Tibial nerve (tissue), 4 donors: ENCODE measurements at regions not wholly inside any gene's neighbourhood (a gene's known extent, or its start where the extent isn't known, plus 50 kb on each side); places are given as distances from the start of the nearest gene placed in this dataset.
"Not testable (repeated sequence)": the region's sequence is repeated elsewhere in the genome, so short reads cannot be mapped to it uniquely, and the experiment has no call there.

Source experiments
- DNase-seq, 2 donors: peaks; one replicate each; pipeline ENCODE4 v3.0.0-alpha.2; 2019; ENCODE audit warnings: low spot score in 2 of 2
- H3K27ac ChIP-seq, 4 donors: fragments of 200-600 bp; sonication (generic) in 3 of 4; one replicate each; pipeline ENCODE4 v1.5.1; 2017 to 2019; ENCODE audit warnings: mild to moderate bottlenecking in 1 of 4
- H3K27me3 ChIP-seq, 2 donors: fragments of 200-600 bp; sonication (generic) in 1 of 2; one replicate each; pipeline versions ENCODE4 v1.5.1 to v1.6.0; 2017 to 2019
- H3K36me3 ChIP-seq, 3 donors: fragments of 200-600 bp; sonication (generic); one replicate each; pipeline ENCODE4 v1.5.1; 2018 to 2019
- H3K4me1 ChIP-seq, 4 donors: fragments of 200-600 bp; sonication (generic) in 3 of 4; one replicate each; pipeline ENCODE4 v1.5.1; 2017 to 2019
- H3K4me3 ChIP-seq, 4 donors: fragments of 200-600 bp; sonication (generic) in 3 of 4; one replicate each; pipeline ENCODE4 v1.5.1; 2017 to 2019; ENCODE audit warnings: mild to moderate bottlenecking in 1 of 4, moderate library complexity in 1 of 4
- H3K9me3 ChIP-seq, 4 donors: fragments of 200-600 bp; sonication (generic) in 3 of 4; one replicate each; pipeline ENCODE4 v1.5.1; 2017 to 2019
- CTCF ChIP-seq, 5 experiments: fragments of 200-600 bp in 3 of 5; fragments of 450-650 bp in 2 of 5; sonication (generic) in 3 of 5; IDR thresholded peaks; one replicate each; pipeline ENCODE4 v1.5.1; 2016 to 2019; ENCODE audit warnings: antibody characterized with exemption in 5 of 5, mild to moderate bottlenecking in 3 of 5, moderate library complexity in 2 of 5
- EP300 ChIP-seq, 2 donors: sonication (generic); formaldehyde crosslinking; IDR thresholded peaks; one replicate each; pipeline ENCODE4 v1.6.1; 2017; ENCODE audit warnings: antibody characterized with exemption in 2 of 2, mild to moderate bottlenecking in 1 of 2
- POLR2A ChIP-seq, 2 donors: fragments of 450-650 bp; IDR thresholded peaks; one replicate each; pipeline ENCODE4 v1.6.1; 2017; ENCODE audit warnings: antibody characterized with exemption in 2 of 2, mild to moderate bottlenecking in 2 of 2, moderate library complexity in 2 of 2
- WGBS, 2 donors: methylation state at CpG; one replicate each; pipeline ENCODE4 v1.1.5; 2018; 5-methylcytosine and 5-hydroxymethylcytosine counted together

- peaks cover 0 to 8% (median 0%) of the 10 kb centered on the region in 4 donors for H3K9me3 ChIP-seq
- peaks cover 0 to 20% (median 11%) of the 10 kb centered on the region in 4 donors for H3K4me1 ChIP-seq
- DNase-seq: no peak
- TF ChIP-seq EP300 (IDR thresholded peaks at IDR 0.05) (no peak), POLR2A (IDR thresholded peaks at IDR 0.05) (no peak), CTCF (IDR thresholded peaks at IDR 0.05) (no peak)
- no peak overlapping the region for H3K27ac ChIP-seq
- no peaks in the 10 kb centered on the region for H3K36me3 ChIP-seq
- no peak overlapping the region for H3K4me3 ChIP-seq
- H3K27me3 ChIP-seq: no peaks in the 10 kb centered on the region
These were observed 558.9 kb upstream of the KLF4 start for GRCh38 chr9:108048406-108049025.

GRCh38 chr9:108047777-108048176, 558.2 kb upstream of the KLF4 start:
- 59 to 86% methylated on average over 1 of the region's 1 CpG for WGBS, 2 donors
- DNase-seq, H3K27ac ChIP-seq, H3K36me3 ChIP-seq, H3K27me3 ChIP-seq, H3K4me3 ChIP-seq: not testable (repeated sequence)
- H3K4me1 ChIP-seq: peaks cover 0 to 13% (median 3%) of the 10 kb centered on the region in 4 donors
- H3K9me3 ChIP-seq: peaks cover 0 to 13% (median 2%) of the 10 kb centered on the region in 4 donors

- 89 to 92% methylated on average over 5 of the region's 5 CpGs for WGBS, 2 donors
- Histone ChIP-seq H3K27me3 (no peaks in the 10 kb centered on the region), H3K4me3 (no peak overlapping the region), H3K9me3 (peaks cover 0 to 15% (median 2%) of the 10 kb centered on the region in 4 donors), H3K36me3 (no peaks in the 10 kb centered on the region), H3K4me1 (peaks cover 0 to 8% (median 0%) of the 10 kb centered on the region in 4 donors), H3K27ac (no peak overlapping the region)
- no peak for DNase-seq
- TF ChIP-seq CTCF (IDR thresholded peaks at IDR 0.05): no peak
- no peak for TF ChIP-seq POLR2A (IDR thresholded peaks at IDR 0.05)
These were observed 557.7 kb upstream of the KLF4 start for GRCh38 chr9:108047264-108047663.

GRCh38 chr9:108045851-108046250, 556.3 kb upstream of the KLF4 start:
- Histone ChIP-seq H3K27me3 (no peaks in the 10 kb centered on the region), H3K36me3 (no peaks in the 10 kb centered on the region), H3K4me1 (peaks cover 0 to 6% (median 0%) of the 10 kb centered on the region in 4 donors), H3K27ac (no peak overlapping the region), H3K4me3 (no peak overlapping the region), H3K9me3 (peaks cover 0 to 15% (median 2%) of the 10 kb centered on the region in 4 donors)
- DNase-seq: no peak
- no peak for TF ChIP-seq EP300 (IDR thresholded peaks at IDR 0.05)
- TF ChIP-seq CTCF (IDR thresholded peaks at IDR 0.05): no peak
- TF ChIP-seq POLR2A (IDR thresholded peaks at IDR 0.05): no peak
- 92 to 93% methylated on average over 1 of the region's 1 CpG for WGBS, 2 donors

GRCh38 chr9:108043585-108043984, 554.0 kb upstream of the KLF4 start:
- WGBS, 2 donors: 95 to 98% methylated on average over 1 of the region's 1 CpG
- DNase-seq: no peak
- TF ChIP-seq CTCF (IDR thresholded peaks at IDR 0.05) (no peak), EP300 (IDR thresholded peaks at IDR 0.05) (no peak), POLR2A (IDR thresholded peaks at IDR 0.05) (no peak)
- Histone ChIP-seq H3K27me3 (no peaks in the 10 kb centered on the region), H3K9me3 (peaks cover 0 to 15% (median 2%) of the 10 kb centered on the region in 4 donors), H3K36me3 (no peaks in the 10 kb centered on the region), H3K4me3 (no peak overlapping the region), H3K4me1 (peaks cover 0 to 1% (median 0%) of the 10 kb centered on the region in 4 donors), H3K27ac (no peak overlapping the region)
